ENCODE measurements at regions not wholly inside any gene's neighbourhood (a gene's known extent, or its start where the extent isn't known, plus 50 kb on each side); places are given as distances from the start of the nearest gene placed in this dataset.

GRCh38 chr7:16079723-16080122 is 341.6 kb downstream of the CRPPA start:
- TF ChIP-seq EZH2 (IDR thresholded peaks at IDR 0.05; ENCODE audit: borderline replicate concordance, low read length), result no peak
- no peak for TF ChIP-seq CTCF (conservative IDR thresholded peaks at IDR 0.05 in 1 of 2, IDR thresholded peaks at IDR 0.05 in 1 of 2; ENCODE audit: extremely low read depth in 1 of 2, insufficient read depth in 1 of 2, low read depth in 1 of 2, low read length in 2 of 2)
